ENCODE measurements at regions not wholly inside any gene's neighbourhood (a gene's known extent, or its start where the extent isn't known, plus 50 kb on each side); places are given as distances from the start of the nearest gene placed in this dataset.

GRCh38 chr20:43855803-43856202 is 58.8 kb upstream of the TOX2 start:
- no CpG with 5 or more reads among the region's 1 CpG for WGBS, 2 experiments (ENCODE audit: extremely low coverage in 2 of 2, insufficient read length in 1 of 2)
- CTCF ChIA-PET: interaction anchor here (0.6 to 0.8 kb wide), 2 partner anchors 105 to 281 kb away, joined by 6 to 10 read pairs; no protein-coding TSS in a partner anchor
- no peak for TF ChIP-seq SMC3 (IDR thresholded peaks at IDR 0.05; ENCODE audit: low read depth, low read length)
- TF ChIP-seq FOS (IDR thresholded peaks at IDR 0.05; ENCODE audit: low read depth, low read length): no peak
- TF ChIP-seq ELK1 (IDR thresholded peaks at IDR 0.05; ENCODE audit: borderline replicate concordance, low read depth, low read length): no peak
- TF ChIP-seq MXI1 (IDR thresholded peaks at IDR 0.05; ENCODE audit: borderline replicate concordance, low read depth, low read length): no peak
- TF ChIP-seq CTCF (conservative IDR thresholded peaks at IDR 0.05; ENCODE audit: low read depth, low read length): no peak

More at GRCh38 chr20:43855803-43856202, 58.8 kb upstream of the TOX2 start:
- H2AK5ac ChIP-seq (ENCODE audit: low read depth, low read length): no peak overlapping the region
- no peak overlapping the region for H2AFZ ChIP-seq (replicated peaks; ENCODE audit: low read length, poor library complexity)
- no peak overlapping the region for H3K4ac ChIP-seq (ENCODE audit: low read depth, low read length)
- H4K91ac ChIP-seq (ENCODE audit: insufficient read depth, low read depth, low read length): no peak overlapping the region
- no peak overlapping the region for H2BK5ac ChIP-seq (ENCODE audit: low read depth, low read length, poor library complexity, severe bottlenecking)
- BruUV-seq (replicated peaks): no TSS peak
- H3K4me2 ChIP-seq (ENCODE audit: low read depth, low read length): no peak overlapping the region
- H4K5ac ChIP-seq (ENCODE audit: low read depth, low read length): no peak overlapping the region
- no peak overlapping the region for H3K9ac ChIP-seq (ENCODE audit: low read depth, low read length)
- no peak overlapping the region for H3K27ac ChIP-seq (ENCODE audit: insufficient read depth, low read length)
- no peaks in the 10 kb centered on the region for H4K20me1 ChIP-seq (ENCODE audit: insufficient read depth, low read length)
- dilution Hi-C loops (cut with HindIII; ENCODE audit: low sequenced_read_pairs, unreplicated experiment) (no loop called here), in situ Hi-C loops (cut with MboI; ENCODE audit: low sequenced_read_pairs) (no loop called here), intact Hi-C loops (cut with micrococcal nuclease) (no loop called here)
- no peak overlapping the region for H2BK15ac ChIP-seq (ENCODE audit: low read depth, low read length)
- no peaks in the 10 kb centered on the region for H3K9me1 ChIP-seq (ENCODE audit: insufficient read depth, low read length)
- H3K18ac ChIP-seq (ENCODE audit: low read depth, low read length): no peak overlapping the region
- no peak overlapping the region for H2AK9ac ChIP-seq (replicated peaks; ENCODE audit: low read depth, low read length, poor library complexity)
- POLR2A ChIA-PET (ENCODE audit: unreplicated experiment): no interaction called here
- ATAC-seq (ENCODE audit: low read depth) (no peak), DNase-seq (no peak)
- no peak overlapping the region for H4K8ac ChIP-seq (ENCODE audit: low read depth in 2 of 2, low read length in 2 of 2)
- no peak overlapping the region for H2BK20ac ChIP-seq (ENCODE audit: low read depth, low read length)
- peaks cover 2% of the 10 kb centered on the region for H3K4me1 ChIP-seq (ENCODE audit: control insufficient read depth, insufficient read depth, low read length)
- H3K36me3 ChIP-seq (ENCODE audit: control insufficient read depth, insufficient read depth, low read length): no peaks in the 10 kb centered on the region
- no peak overlapping the region for H2BK120ac ChIP-seq (ENCODE audit: low read depth, low read length)
- H3K56ac ChIP-seq (ENCODE audit: extremely low read depth, insufficient read depth, low read length): no peak overlapping the region
- H3K14ac ChIP-seq (replicated peaks; ENCODE audit: low read depth, low read length): no peak overlapping the region
- H3K4me3 ChIP-seq (ENCODE audit: insufficient read depth, low read depth, low read length): no peak overlapping the region
- no peaks in the 10 kb centered on the region; the same call in 1 of the 2 replicates for H3K9me3 ChIP-seq (ENCODE audit: control insufficient read depth, insufficient read depth, low read length)
- no peaks in the 10 kb centered on the region for H3K79me1 ChIP-seq (ENCODE audit: low read depth in 1 of 2, low read length in 2 of 2)
- no peak overlapping the region for H3K23ac ChIP-seq (ENCODE audit: low read depth, low read length)
- no peaks in the 10 kb centered on the region for H3K27me3 ChIP-seq (ENCODE audit: control insufficient read depth, insufficient read depth, low read length)
